Astrocyte of the spinal cord (primary cell): ENCODE measurements at regions not wholly inside any gene's neighbourhood (a gene's known extent, or its start where the extent isn't known, plus 50 kb on each side); places are given as distances from the start of the nearest gene placed in this dataset.

Experiments used
- DNase-seq: peaks from one replicate; pipeline ENCODE4 v3.0.0; 2011; ENCODE audit warnings: low read depth, low spot score
- H3K4me3 ChIP-seq: 2 replicates; pipeline ENCODE4 v1.5.1; 2011; ENCODE audit warnings: low read depth, mild to moderate bottlenecking, low read length, moderate library complexity
- in situ Hi-C: cut with HindIII; loops from 2 replicates; pipeline ENCODE4 v1.10.0; 2017; ENCODE audit warnings: low sequenced_read_pairs
- TF ChIP-seq, protein P1 (sequence below): IDR thresholded peaks from 2 replicates; pipeline ENCODE4 v1.5.1; 2012; ENCODE audit warnings: low read depth, mild to moderate bottlenecking, low read length, inconsistent platforms

DNA sequence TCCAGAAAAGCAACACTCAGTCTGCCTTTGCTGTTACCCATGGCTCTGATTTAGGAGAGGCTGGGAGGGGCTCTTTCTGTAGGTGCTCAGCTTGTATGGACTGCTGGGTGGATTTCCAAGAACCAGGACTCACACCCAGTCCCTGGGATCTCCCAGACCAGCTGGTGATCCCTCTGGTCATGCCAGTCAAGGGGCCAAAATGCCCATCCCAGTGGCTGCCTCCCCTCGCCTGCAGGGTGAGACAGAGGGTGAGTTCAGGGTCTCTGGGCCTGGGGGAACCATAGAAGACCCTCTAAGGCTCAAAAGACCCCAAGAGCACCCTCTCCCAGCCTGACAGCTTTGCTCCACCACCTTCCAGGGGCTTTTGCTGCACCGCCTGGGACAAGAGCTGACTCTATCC is 78.6 kb upstream of the MYL2 start:
- in situ Hi-C loops = no loop called here
- H3K4me3 ChIP-seq = no peak overlapping the region
- no peak for DNase-seq
- TF ChIP-seq, protein P1, sequence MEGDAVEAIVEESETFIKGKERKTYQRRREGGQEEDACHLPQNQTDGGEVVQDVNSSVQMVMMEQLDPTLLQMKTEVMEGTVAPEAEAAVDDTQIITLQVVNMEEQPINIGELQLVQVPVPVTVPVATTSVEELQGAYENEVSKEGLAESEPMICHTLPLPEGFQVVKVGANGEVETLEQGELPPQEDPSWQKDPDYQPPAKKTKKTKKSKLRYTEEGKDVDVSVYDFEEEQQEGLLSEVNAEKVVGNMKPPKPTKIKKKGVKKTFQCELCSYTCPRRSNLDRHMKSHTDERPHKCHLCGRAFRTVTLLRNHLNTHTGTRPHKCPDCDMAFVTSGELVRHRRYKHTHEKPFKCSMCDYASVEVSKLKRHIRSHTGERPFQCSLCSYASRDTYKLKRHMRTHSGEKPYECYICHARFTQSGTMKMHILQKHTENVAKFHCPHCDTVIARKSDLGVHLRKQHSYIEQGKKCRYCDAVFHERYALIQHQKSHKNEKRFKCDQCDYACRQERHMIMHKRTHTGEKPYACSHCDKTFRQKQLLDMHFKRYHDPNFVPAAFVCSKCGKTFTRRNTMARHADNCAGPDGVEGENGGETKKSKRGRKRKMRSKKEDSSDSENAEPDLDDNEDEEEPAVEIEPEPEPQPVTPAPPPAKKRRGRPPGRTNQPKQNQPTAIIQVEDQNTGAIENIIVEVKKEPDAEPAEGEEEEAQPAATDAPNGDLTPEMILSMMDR = no peak

DNA sequence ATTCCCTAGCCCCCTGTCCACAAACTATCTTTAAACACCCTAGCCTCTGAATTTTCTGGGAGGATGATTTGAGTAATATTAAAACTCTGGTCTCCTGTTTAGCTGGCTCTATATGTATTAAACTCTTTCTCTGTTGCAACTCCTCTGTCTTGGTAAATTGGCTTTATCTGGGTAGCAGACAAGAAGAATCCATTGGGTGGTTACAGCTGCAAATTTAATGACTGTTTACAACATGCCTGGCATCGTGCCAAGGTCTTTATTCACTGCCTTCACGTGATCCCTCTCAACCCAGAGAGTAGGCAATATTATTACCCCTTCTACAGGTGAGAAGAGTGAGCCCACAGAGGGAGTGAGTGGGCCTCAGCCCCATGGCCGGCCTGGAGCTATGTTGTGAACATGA is 77.8 kb upstream of the MYL2 start:
- DNase-seq = no peak
- in situ Hi-C loops = no loop called here
- no peak overlapping the region for H3K4me3 ChIP-seq
- TF ChIP-seq, protein P1 = no peak

GRCh38 chr12:110996415-110996814 is 76.0 kb upstream of the MYL2 start:
- TF ChIP-seq, protein P1 = no peak
- H3K4me3 ChIP-seq = no peak overlapping the region
- in situ Hi-C loops = no loop called here
- DNase-seq = no peak

GRCh38 chr12:110995615-110996014 is 75.2 kb upstream of the MYL2 start:
- in situ Hi-C loops = no loop called here
- TF ChIP-seq, protein P1 = no peak
- no peak overlapping the region for H3K4me3 ChIP-seq
- DNase-seq = no peak

DNA sequence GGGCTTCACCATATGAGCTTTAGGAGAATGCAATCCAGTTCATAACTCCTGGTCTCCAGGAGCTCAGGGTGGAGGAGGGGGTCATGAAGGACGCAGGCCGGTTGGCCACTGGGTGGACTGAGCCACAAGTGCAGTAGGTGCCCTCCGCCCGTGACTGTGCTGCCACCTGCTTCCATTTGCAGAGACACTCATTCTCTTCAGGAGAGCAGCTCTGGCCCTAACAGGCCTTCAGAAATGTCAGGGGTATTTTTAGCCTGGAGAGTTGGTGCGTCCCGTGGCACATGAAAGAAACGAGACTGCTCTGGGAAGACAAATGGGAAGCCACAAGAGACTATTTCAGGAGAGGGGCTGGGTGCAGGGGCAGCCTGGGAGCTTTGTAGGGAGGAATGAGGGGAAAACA is 74.6 kb upstream of the MYL2 start:
- TF ChIP-seq, protein P1 = no peak
- H3K4me3 ChIP-seq = no peak overlapping the region
- in situ Hi-C loops = no loop called here

GRCh38 chr12:110993434-110993833 is 73.1 kb upstream of the MYL2 start:
- H3K4me3 ChIP-seq = no peak overlapping the region
- TF ChIP-seq, protein P1 = no peak
- in situ Hi-C loops = no loop called here
- DNase-seq = no peak

More for the DNA sequence above, 74.6 kb upstream of the MYL2 start:
- no peak for DNase-seq

GRCh38 chr12:110992909-110993308 is 72.5 kb upstream of the MYL2 start:
- TF ChIP-seq, protein P1 = no peak
- in situ Hi-C loops = no loop called here
- no peak for DNase-seq
- H3K4me3 ChIP-seq = no peak overlapping the region
